HCT116 (cell line): ENCODE measurements at regions not wholly inside any gene's neighbourhood (a gene's known extent, or its start where the extent isn't known, plus 50 kb on each side); places are given as distances from the start of the nearest gene placed in this dataset.

Experiments used
- ATAC-seq: fragments of 200-7000 bp; cut with Tn5 transposase; 2 replicates; pipeline ENCODE4 v1.9.1; 2020; ENCODE audit warnings: mild to moderate bottlenecking, moderate library complexity
- BruUV-seq: library from RNA; stranded (reverse); fragments of 400-500 nt; replicated peaks from 2 replicates; lab custom pipeline; 2021; lab: Mats Ljungman, UMichigan
- CTCF ChIA-PET: fragments of 300-600 bp; sonication (Branson Sonifier 250); formaldehyde crosslinking; loops from one replicate; lab custom pipeline; 2021; ENCODE audit warnings: antibody characterized with exemption; lab: Charles Lee
- POLR2A ChIA-PET: fragments of 300-600, 350-600 bp; sonication (Branson Sonifier 250); formaldehyde crosslinking; loops from one replicate; lab custom pipeline; 2021; ENCODE audit warnings: antibody characterized with exemption; lab: Charles Lee
- RAD21 ChIA-PET, 2 experiments: fragments of 300-600 bp; sonication (Branson Sonifier 250); formaldehyde crosslinking; loops; one replicate each; lab custom pipeline; 2023; ENCODE audit warnings: low total read pairs in 2 of 2; ENCODE audit not compliant: uncharacterized antibody in 2 of 2, unreplicated experiment in 2 of 2, low non-redundant PET in 1 of 2; lab: Charles Lee
- DNase-seq: peaks from one replicate; pipeline ENCODE4 v3.0.0-alpha.2; 2010; ENCODE audit warnings: low read depth, low spot score
- H2AFZ ChIP-seq: fragments of 200-600 bp; shearing (Covaris generic), sonication (generic); 2 replicates; pipeline ENCODE4 v1.6.1; 2017; ENCODE audit warnings: low read depth, mixed run types, mixed read lengths, antibody characterized with exemption, low read length; ENCODE audit not compliant: poor library complexity, severe bottlenecking
- H3K27ac ChIP-seq: 2 replicates; pipeline ENCODE4 v1.5.1; 2012; ENCODE audit warnings: low read depth, low read length
- H3K27me3 ChIP-seq: fragments of 200-600 bp; sonication (generic); 2 replicates; pipeline ENCODE4 v1.6.1; 2016; ENCODE audit warnings: mixed run types, low read length, mixed read lengths; ENCODE audit not compliant: insufficient read depth
- H3K36me3 ChIP-seq, 2 experiments: fragments of 200-500 bp in 1 of 2; fragments of 200-600 bp in 1 of 2; sonication (Bioruptor generic) in 1 of 2; sonication (generic) in 1 of 2; 2 replicates each; pipeline versions ENCODE4 v1.5.1 to v1.6.1; 2014 to 2016; ENCODE audit warnings: low read length in 2 of 2, inconsistent platforms in 1 of 2, mixed read lengths in 1 of 2, mixed run types in 1 of 2; ENCODE audit not compliant: insufficient read depth in 2 of 2, control insufficient read depth in 1 of 2
- H3K4me1 ChIP-seq, 2 experiments: fragments of 200-600 bp in 1 of 2; sonication (generic) in 1 of 2; 2 replicates each; pipeline versions ENCODE4 v1.5.1 to v1.6.1; 2012 to 2017; ENCODE audit warnings: low read length in 2 of 2, inconsistent platforms in 1 of 2, mild to moderate bottlenecking in 1 of 2, mixed read lengths in 1 of 2, mixed run types in 1 of 2, moderate library complexity in 1 of 2; ENCODE audit not compliant: insufficient read depth in 2 of 2, control insufficient read depth in 1 of 2
- H3K4me2 ChIP-seq: fragments of 200-600 bp; sonication (generic); 2 replicates; pipeline ENCODE4 v1.6.1; 2017; ENCODE audit warnings: mixed run types, low read length, mixed read lengths
- H3K4me3 ChIP-seq, 2 experiments: fragments of 200-600 bp in 1 of 2; sonication (generic) in 1 of 2; replicated peaks in 1 of 2; 2 replicates each; pipeline ENCODE4 v1.5.1; 2011 to 2016; ENCODE audit warnings: low read length in 2 of 2, control low read depth in 1 of 2, low read depth in 1 of 2, mild to moderate bottlenecking in 1 of 2, mixed read lengths in 1 of 2, mixed run types in 1 of 2
- H3K79me2 ChIP-seq: fragments of 200-600 bp; sonication (generic); 2 replicates; pipeline ENCODE4 v1.6.1; 2017; ENCODE audit warnings: mild to moderate bottlenecking, mixed run types, low read length, moderate library complexity, mixed read lengths; ENCODE audit not compliant: insufficient read depth
- H3K9ac ChIP-seq: fragments of 200-600 bp; sonication (generic); 2 replicates; pipeline ENCODE4 v1.6.1; 2016; ENCODE audit warnings: low read length, mixed read lengths
- H3K9me2 ChIP-seq: fragments of 200-600 bp; sonication (generic), shearing (Covaris generic); 2 replicates; pipeline ENCODE4 v1.6.1; 2017; ENCODE audit warnings: mixed run types, mild to moderate bottlenecking, moderate library complexity; ENCODE audit not compliant: insufficient read depth
- H3K9me3 ChIP-seq, 2 experiments: fragments of 200-500 bp in 1 of 2; fragments of 200-600 bp in 1 of 2; sonication (Bioruptor generic) in 1 of 2; sonication (generic) in 1 of 2; 2 replicates each; pipeline ENCODE4 v1.6.1; 2014 to 2017; ENCODE audit warnings: low read length in 2 of 2, mixed read lengths in 2 of 2, inconsistent platforms in 1 of 2, low read depth in 1 of 2, mild to moderate bottlenecking in 1 of 2, mixed run types in 1 of 2, moderate library complexity in 1 of 2; ENCODE audit not compliant: control insufficient read depth in 1 of 2, insufficient read depth in 1 of 2
- H4K20me1 ChIP-seq: fragments of 200-600 bp; sonication (generic), shearing (Covaris generic); 2 replicates; pipeline ENCODE4 v1.6.1; 2017; ENCODE audit warnings: mixed run types, mild to moderate bottlenecking, moderate library complexity; ENCODE audit not compliant: insufficient read depth
- ATF3 ChIP-seq: IDR thresholded peaks from 2 replicates; pipeline ENCODE4 v1.6.1; 2012
- CBX3 ChIP-seq: IDR thresholded peaks from 2 replicates; pipeline ENCODE4 v1.6.1; 2012; ENCODE audit warnings: low read depth
- CEBPB ChIP-seq: IDR thresholded peaks from 2 replicates; pipeline ENCODE4 v1.6.1; 2012; ENCODE audit warnings: low read depth
- CTCF ChIP-seq, 3 experiments: fragments of 200-600 bp in 1 of 3; sonication (generic) in 1 of 3; IDR thresholded peaks in 2 of 3; conservative IDR thresholded peaks in 1 of 3; 2 replicates each; pipeline ENCODE4 v1.5.1; 2012 to 2017; ENCODE audit warnings: low read depth in 2 of 3, low read length in 2 of 3, antibody characterized with exemption in 1 of 3, borderline replicate concordance in 1 of 3, control low read depth in 1 of 3, mild to moderate bottlenecking in 1 of 3, mixed read lengths in 1 of 3, mixed run types in 1 of 3, moderate library complexity in 1 of 3; ENCODE audit not compliant: insufficient read depth in 1 of 3
- ELF1 ChIP-seq: IDR thresholded peaks from 2 replicates; pipeline ENCODE4 v1.6.1; 2012; ENCODE audit warnings: low read depth, borderline replicate concordance
- EZH2phosphoT487 ChIP-seq: fragments of 200-600 bp; IDR thresholded peaks from 2 replicates; pipeline ENCODE4 v1.6.1; 2018; ENCODE audit warnings: antibody characterized with exemption, borderline replicate concordance
- FOSL1 ChIP-seq: IDR thresholded peaks from 2 replicates; pipeline ENCODE4 v1.6.1; 2012; ENCODE audit warnings: low read depth
- JUND ChIP-seq: IDR thresholded peaks from 2 replicates; pipeline ENCODE4 v1.6.1; 2012
- MAX ChIP-seq: IDR thresholded peaks from 2 replicates; pipeline ENCODE4 v1.6.1; 2012
- POLR2A ChIP-seq: IDR thresholded peaks from 2 replicates; pipeline ENCODE4 v1.7.0; 2011; ENCODE audit warnings: borderline replicate concordance; ENCODE audit not compliant: insufficient read depth, insufficient read length; ENCODE audit errors: extremely low read depth
- POLR2AphosphoS5 ChIP-seq: IDR thresholded peaks from 2 replicates; pipeline ENCODE4 v1.6.1; 2011; ENCODE audit warnings: mild to moderate bottlenecking, low read depth, low read length, moderate library complexity
- RAD21 ChIP-seq: IDR thresholded peaks from 2 replicates; pipeline ENCODE4 v1.6.1; 2012; ENCODE audit warnings: low read depth, mild to moderate bottlenecking
- REST ChIP-seq: IDR thresholded peaks from 2 replicates; pipeline ENCODE4 v1.6.1; 2012; ENCODE audit warnings: low read depth
- SIN3A ChIP-seq: IDR thresholded peaks from 2 replicates; pipeline ENCODE4 v1.6.1; 2012; ENCODE audit warnings: low read depth
- SP1 ChIP-seq: IDR thresholded peaks from 2 replicates; pipeline ENCODE4 v1.6.1; 2012; ENCODE audit warnings: low read depth
- SRF ChIP-seq: IDR thresholded peaks from 2 replicates; pipeline ENCODE4 v1.6.1; 2012; ENCODE audit warnings: low read depth
- TCF7L2 ChIP-seq: IDR thresholded peaks from 2 replicates; pipeline ENCODE4 v1.7.0; 2011; ENCODE audit warnings: borderline replicate concordance, inconsistent platforms; ENCODE audit not compliant: insufficient read depth, insufficient read length; ENCODE audit errors: extremely low read depth
- YY1 ChIP-seq: IDR thresholded peaks from 2 replicates; pipeline ENCODE4 v1.6.1; 2011; ENCODE audit warnings: low read length, low read depth, moderate library complexity, mild to moderate bottlenecking; ENCODE audit not compliant: insufficient replicate concordance; ENCODE audit errors: extremely low read depth
- ZBTB33 ChIP-seq: IDR thresholded peaks from 2 replicates; pipeline ENCODE4 v1.6.1; 2011; ENCODE audit warnings: mild to moderate bottlenecking, low read length, moderate library complexity; ENCODE audit not compliant: insufficient replicate concordance; ENCODE audit errors: extremely low read depth
- ZNF274 ChIP-seq: fragments of 200-500 bp; sonication (Bioruptor generic); IDR thresholded peaks from 2 replicates; pipeline ENCODE4 v1.6.1; 2014; ENCODE audit warnings: mild to moderate bottlenecking, low read depth, low read length, inconsistent platforms
- intact Hi-C: fragments of 100-400 bp; cut with micrococcal nuclease; formaldehyde crosslinking; loops from 2 replicates; pipeline ENCODE4 v1.10.0; 2022

GRCh38 chr1:24984300-24984699, 54.2 kb upstream of the RUNX3 start:
- Histone ChIP-seq H3K27me3 (no peaks in the 10 kb centered on the region), H3K4me3 (no peak overlapping the region), H3K4me2 (no peak overlapping the region), H3K79me2 (no peaks in the 10 kb centered on the region)
- DNase-seq, result no peak
- no peak for TF ChIP-seq SIN3A
- no peak for TF ChIP-seq ATF3
- no peak for TF ChIP-seq RAD21
- TF ChIP-seq ZBTB33, result no peak
- no peak for TF ChIP-seq ZNF274
- no peak for TF ChIP-seq EZH2phosphoT487
- no peak for TF ChIP-seq CTCF (IDR thresholded peaks at IDR 0.05 in 2 of 3, conservative IDR thresholded peaks at IDR 0.05 in 1 of 3; ENCODE audit: borderline replicate concordance in 1 of 3, insufficient read depth in 1 of 3, low read depth in 2 of 3, low read length in 2 of 3)
- TF ChIP-seq TCF7L2, result no peak
- TF ChIP-seq POLR2A, result no peak
- TF ChIP-seq SP1, result no peak
- TF ChIP-seq ELF1, result no peak
- no peak for TF ChIP-seq REST
- TF ChIP-seq FOSL1, result no peak
- TF ChIP-seq POLR2AphosphoS5, result no peak
- no peak for TF ChIP-seq SRF
- no peak for TF ChIP-seq MAX
- no peak for TF ChIP-seq YY1
- TF ChIP-seq JUND, result no peak
- TF ChIP-seq CEBPB, result no peak
- TF ChIP-seq CBX3, result no peak
- TF ChIP-seq, all 23 proteins: peak for 0
- Histone ChIP-seq H3K27ac (no peak overlapping the region), H3K36me3 (no peaks in the 10 kb centered on the region), H3K9ac (no peak overlapping the region), H2AFZ (no peak overlapping the region), H3K9me2 (no peaks in the 10 kb centered on the region), H3K9me3 (no peaks in the 10 kb centered on the region), H3K4me1 (no peaks in the 10 kb centered on the region), H4K20me1 (no peaks in the 10 kb centered on the region)
- intact Hi-C loops, result no loop called here
- BruUV-seq, result no TSS peak
- ChIA-PET POLR2A (no interaction called here), CTCF (no interaction called here), RAD21 (no interaction called here)
- no peak for ATAC-seq
